LNCAP (cell line): ENCODE measurements at regions not wholly inside any gene's neighbourhood (a gene's known extent, or its start where the extent isn't known, plus 50 kb on each side); places are given as distances from the start of the nearest gene placed in this dataset.
A peak's percentile ranks its signal among the peaks of the same experiment; 100 is the strongest.

Source experiments
- TF ChIP-seq, protein P1 (sequence below): fragments of 450-650 bp; IDR thresholded peaks from 2 replicates; pipeline ENCODE4 v1.5.1; 2017; ENCODE audit warnings: mild to moderate bottlenecking

DNA sequence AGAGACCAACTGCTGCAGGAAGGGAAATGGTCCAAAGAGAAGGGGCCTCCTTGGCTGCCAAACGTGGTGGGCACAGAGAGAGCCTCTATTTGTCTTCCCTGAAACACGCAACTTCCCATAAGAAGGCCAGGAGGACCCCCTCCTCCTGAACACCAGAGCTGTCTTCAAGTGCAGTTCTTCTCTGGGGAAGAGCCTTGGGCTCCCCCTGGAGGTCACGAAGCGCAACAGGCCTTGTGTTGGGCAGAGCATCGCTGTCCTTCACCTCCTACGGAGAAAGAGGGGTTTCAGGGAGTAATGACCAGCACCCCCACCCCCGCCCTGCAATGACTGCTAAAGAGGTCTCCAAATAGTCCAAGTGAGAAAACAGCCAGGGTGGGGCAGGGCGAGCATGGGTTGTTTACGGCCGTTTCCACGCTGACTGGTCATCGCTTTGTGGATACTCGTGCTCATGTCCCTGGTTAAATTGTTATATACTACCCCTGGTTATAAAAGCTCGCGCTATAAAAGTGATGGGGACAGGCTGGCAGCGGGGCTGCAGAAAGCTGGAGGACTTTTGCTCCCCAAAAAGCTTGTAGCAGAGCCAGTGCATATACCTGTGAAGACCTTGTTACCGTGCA is 397.5 kb upstream of the ATP10A start:
- TF ChIP-seq, protein P1, sequence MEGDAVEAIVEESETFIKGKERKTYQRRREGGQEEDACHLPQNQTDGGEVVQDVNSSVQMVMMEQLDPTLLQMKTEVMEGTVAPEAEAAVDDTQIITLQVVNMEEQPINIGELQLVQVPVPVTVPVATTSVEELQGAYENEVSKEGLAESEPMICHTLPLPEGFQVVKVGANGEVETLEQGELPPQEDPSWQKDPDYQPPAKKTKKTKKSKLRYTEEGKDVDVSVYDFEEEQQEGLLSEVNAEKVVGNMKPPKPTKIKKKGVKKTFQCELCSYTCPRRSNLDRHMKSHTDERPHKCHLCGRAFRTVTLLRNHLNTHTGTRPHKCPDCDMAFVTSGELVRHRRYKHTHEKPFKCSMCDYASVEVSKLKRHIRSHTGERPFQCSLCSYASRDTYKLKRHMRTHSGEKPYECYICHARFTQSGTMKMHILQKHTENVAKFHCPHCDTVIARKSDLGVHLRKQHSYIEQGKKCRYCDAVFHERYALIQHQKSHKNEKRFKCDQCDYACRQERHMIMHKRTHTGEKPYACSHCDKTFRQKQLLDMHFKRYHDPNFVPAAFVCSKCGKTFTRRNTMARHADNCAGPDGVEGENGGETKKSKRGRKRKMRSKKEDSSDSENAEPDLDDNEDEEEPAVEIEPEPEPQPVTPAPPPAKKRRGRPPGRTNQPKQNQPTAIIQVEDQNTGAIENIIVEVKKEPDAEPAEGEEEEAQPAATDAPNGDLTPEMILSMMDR = peak; percentile 86

DNA sequence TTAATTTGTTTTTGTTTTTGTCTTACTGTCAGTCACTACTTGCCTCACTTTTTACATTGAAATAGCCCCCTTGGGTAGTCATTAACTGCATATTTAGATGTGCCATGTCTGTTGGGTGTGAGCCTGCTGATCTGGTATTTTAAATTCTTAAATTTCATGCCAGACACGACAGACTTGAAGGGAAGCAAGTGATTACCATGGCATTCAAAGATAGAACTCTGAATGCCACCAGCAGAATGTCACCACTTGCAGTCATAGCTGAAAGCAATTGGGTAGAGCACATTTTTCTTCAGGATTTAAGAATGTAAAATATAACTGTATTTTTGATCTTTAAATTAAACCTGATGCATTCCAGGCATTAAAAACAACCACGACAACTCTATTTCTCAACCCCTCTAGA is 396.5 kb upstream of the ATP10A start:
- TF ChIP-seq, protein P1 = no peak

DNA sequence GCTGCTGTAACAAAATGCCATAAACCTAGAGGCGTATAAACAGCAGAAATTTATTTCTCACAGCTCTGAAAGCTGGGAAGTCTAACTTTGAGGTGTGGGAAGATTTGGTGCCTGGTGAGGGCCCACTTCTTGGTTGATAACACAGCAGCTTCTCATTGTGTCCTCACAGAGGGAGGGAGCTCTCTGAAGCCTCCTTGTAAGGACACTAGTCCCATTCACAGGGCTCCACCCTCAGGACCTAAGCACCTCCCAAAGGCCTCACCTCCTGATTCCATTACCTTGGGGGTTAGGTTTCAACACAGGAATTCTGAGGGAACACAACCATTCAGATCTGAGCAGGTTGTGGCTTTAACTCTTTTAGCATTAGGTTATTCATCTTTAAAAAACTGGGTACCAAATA is 380.3 kb upstream of the ATP10A start:
- TF ChIP-seq, protein P1 = no peak

DNA sequence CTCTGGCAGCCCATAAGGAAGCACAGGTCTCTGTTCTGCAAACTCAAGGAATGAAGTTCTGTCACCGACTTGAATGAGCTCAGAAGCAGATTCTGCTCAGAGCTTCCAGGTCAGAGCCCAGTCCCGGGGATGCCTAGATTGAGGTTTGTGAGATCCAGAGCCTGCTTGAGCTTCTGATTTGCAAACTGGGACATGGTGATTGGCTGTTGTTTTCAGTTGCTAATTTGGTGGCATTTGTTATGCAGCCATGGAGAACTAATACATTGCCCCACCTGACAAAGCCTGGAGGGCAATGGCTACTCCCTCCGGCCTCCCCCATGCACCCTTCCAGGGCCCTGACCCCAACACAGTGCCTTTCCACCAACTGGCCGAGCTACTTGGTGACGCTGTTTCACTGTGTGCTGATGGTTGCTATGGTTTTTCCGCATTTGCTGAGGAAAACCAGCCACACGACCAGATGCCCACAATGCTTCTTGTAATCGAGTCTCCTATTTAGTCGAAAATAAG is 379.5 kb upstream of the ATP10A start:
- TF ChIP-seq, protein P1 = no peak

DNA sequence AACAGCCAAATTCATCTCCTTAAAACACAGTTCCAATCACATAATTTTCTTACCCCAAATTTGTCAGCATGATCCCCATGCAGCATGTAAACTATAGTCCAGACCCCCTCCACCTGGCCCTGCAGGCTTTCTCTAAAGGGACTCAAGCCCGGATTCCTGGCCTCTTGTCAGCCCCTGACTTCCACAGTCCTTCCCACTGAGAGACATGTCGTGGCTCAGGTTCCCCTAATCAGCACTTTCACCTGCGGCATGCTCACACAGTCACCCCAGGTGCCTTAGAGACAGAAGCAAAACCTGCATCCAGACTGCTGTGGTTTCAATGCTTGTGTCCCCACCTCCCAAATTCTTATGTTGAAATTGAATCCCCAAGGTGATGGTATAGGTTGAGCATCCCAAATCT is 372.7 kb upstream of the ATP10A start:
- TF ChIP-seq, protein P1 = no peak

DNA sequence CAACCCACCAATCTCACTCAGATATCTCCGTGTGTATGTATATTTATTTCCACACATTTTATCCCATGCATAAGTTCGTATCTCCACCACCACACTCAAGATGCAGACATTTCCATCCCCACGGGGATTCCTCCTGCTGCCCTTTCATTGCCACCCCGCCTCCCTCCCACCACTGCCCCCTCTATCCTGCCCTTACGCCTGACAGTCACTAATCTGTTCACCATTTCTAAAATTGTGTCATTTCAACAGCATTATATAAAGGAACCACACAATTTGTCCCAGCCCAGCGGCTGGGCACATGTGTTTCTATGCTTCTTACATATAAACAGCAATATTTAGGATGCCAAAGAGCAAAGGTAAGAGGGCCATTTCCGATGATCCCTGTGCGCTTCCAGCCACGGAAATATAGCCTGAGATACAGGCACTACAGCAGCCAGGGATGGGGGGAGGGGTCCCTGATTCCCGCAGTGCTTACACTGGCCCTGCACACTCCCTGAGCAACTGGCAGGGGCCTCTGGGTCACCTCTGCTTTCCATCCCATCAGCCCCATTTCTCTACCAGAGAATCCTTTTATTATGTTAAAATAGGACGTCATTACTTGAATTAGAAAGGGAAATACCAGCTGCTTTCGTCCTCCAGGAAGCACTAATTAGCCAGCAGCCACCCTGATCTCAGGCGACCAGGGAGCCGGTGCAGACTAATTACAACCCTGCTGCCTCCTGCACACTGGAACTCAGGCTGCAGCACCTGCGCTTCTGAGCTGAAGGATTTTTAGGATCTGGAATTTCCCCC is 372.0 kb upstream of the ATP10A start:
- TF ChIP-seq, protein P1 = no peak

DNA sequence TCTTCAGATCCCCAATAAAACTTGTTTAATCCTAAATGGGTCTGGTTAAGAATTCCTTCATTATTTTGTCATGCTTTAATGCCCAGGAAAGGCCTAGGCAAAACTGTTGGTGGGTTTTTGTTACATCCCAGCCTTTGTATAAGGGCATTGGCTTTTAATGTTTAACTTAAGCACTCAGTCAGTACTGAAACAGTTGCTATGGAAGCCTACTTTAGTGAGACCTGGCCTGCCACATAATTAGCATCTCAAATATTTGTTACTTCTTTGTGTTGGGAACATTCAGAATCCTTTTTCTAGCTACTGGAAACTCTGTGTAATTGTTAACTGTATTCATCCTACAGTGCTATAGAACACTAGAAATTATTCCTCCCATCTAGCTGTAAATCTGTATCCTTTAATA is 369.6 kb upstream of the ATP10A start:
- TF ChIP-seq, protein P1 = no peak
